GM19397 (cell line): ENCODE measurements at regions not wholly inside any gene's neighbourhood (a gene's known extent, or its start where the extent isn't known, plus 50 kb on each side); places are given as distances from the start of the nearest gene placed in this dataset.

Experiments used
- ATAC-seq: cut with Tn5 transposase; IDR thresholded peaks from one replicate; pipeline ENCODE4 v1.9.1; 2021; ENCODE audit warnings: mild to moderate bottlenecking, moderate library complexity; ENCODE audit not compliant: unreplicated experiment

GRCh38 chr2:120785228-120785966 is 49.7 kb downstream of the GLI2 start:
- no peak for ATAC-seq

- no peak for ATAC-seq
Observed at GRCh38 chr2:120786038-120786960, 50.6 kb downstream of the GLI2 start.

GRCh38 chr2:120787111-120787821 is 51.6 kb downstream of the GLI2 start:
- ATAC-seq: no peak

GRCh38 chr2:120787822-120788700 is 52.4 kb downstream of the GLI2 start:
- ATAC-seq: no peak

- no peak for ATAC-seq
Observed at GRCh38 chr2:120791243-120791961, 55.7 kb downstream of the GLI2 start.

GRCh38 chr2:120791962-120792297 is 56.3 kb downstream of the GLI2 start:
- no peak for ATAC-seq

GRCh38 chr2:120793682-120794403 is 58.2 kb downstream of the GLI2 start:
- ATAC-seq: no peak

GRCh38 chr2:120794716-120795115 is 59.0 kb downstream of the GLI2 start:
- no peak for ATAC-seq

GRCh38 chr2:120796094-120796493 is 60.4 kb downstream of the GLI2 start:
- ATAC-seq: no peak

- ATAC-seq: no peak
Observed at GRCh38 chr2:120797421-120798221, 62.0 kb downstream of the GLI2 start.

GRCh38 chr2:120798567-120799247 is 63.0 kb downstream of the GLI2 start:
- ATAC-seq: no peak

GRCh38 chr2:120802158-120802557 is 66.5 kb downstream of the GLI2 start:
- no peak for ATAC-seq

- ATAC-seq: no peak
Observed at GRCh38 chr2:120802867-120803484, 67.3 kb downstream of the GLI2 start.

GRCh38 chr2:120803764-120804335 is 68.2 kb downstream of the GLI2 start:
- no peak for ATAC-seq

- ATAC-seq: no peak
Observed at GRCh38 chr2:120804459-120804858, 68.8 kb downstream of the GLI2 start.

GRCh38 chr2:120805011-120805410 is 69.3 kb downstream of the GLI2 start:
- ATAC-seq: no peak

GRCh38 chr2:120805602-120806001 is 69.9 kb downstream of the GLI2 start:
- no peak for ATAC-seq
